NCI-H460 (cell line): ENCODE measurements at regions not wholly inside any gene's neighbourhood (a gene's known extent, or its start where the extent isn't known, plus 50 kb on each side); places are given as distances from the start of the nearest gene placed in this dataset.
"Not testable (repeated sequence)": the region's sequence is repeated elsewhere in the genome, so short reads cannot be mapped to it uniquely, and the experiment has no call there.

Experiments
- DNase-seq: peaks from one replicate; pipeline ENCODE4 v3.0.0-alpha.2; 2016; ENCODE audit warnings: low read depth; ENCODE audit errors: extremely low read depth

- DNase-seq, result no peak
These were observed 421.8 kb downstream of the ACTL7B start for GRCh38 chr9:108434036-108434435.

GRCh38 chr9:108430655-108431054 is 425.1 kb downstream of the ACTL7B start:
- DNase-seq, result no peak

DNA sequence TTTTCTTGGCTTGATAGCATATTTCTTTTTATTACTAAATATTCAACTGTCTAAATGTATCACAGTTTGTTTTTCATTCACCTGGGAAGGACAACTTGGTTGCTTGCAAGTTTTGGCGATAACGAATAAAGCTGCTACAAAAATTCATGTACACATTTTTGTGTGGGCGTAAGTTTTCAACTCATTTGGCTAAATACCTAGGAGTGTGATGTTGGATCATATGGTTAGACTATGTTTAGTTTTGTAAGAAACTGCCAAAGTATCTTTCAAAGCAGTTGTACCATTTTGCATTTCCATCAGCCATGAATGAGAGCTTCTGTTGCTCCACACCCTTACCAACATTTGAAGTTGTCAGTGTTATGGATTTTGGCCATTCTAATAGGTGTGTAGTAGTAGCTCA is 428.0 kb downstream of the ACTL7B start:
- no peak for DNase-seq

- not testable (repeated sequence) for DNase-seq
These were observed 429.3 kb downstream of the ACTL7B start for GRCh38 chr9:108426421-108426940.

DNA sequence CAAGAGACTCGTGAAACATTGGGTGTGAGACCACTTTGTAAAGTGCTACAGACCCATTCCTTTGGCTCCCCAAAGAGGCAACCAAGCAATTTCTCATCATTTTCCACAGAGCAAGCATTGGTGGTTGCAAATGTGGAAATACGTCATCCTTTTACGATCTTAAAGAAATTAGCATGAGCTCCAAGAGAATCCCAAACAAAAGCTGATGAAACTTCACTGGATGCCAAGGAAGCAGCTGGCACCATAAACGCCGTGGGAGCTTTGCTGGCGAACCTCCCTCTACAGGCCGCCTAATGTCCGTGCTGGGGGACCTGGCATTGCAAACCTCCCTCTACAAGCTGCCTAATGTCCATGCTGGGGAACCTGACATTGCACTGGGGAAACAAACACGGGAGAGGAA is 432.4 kb downstream of the ACTL7B start:
- no peak for DNase-seq

DNA sequence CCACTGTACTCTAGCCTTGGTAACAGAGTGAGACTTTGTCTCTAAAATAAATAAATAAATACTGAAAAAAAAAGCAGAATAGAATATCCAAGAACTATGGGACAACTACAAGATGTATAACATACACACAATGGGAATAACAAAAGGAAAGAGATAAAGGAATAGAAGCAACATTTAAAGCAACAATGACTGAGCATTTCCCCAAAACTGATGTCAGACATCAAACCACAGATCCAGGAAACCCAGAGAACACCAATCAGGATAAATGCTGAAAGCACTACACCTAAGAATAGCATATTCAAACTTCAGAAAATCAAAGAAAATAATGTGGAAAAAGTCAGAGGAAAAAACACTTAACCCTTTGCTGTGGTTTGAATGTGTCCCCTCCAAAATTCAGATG is 436.4 kb downstream of the ACTL7B start:
- no peak for DNase-seq

- DNase-seq, result no peak
These were observed 438.1 kb downstream of the ACTL7B start for GRCh38 chr9:108417726-108418125.

DNA sequence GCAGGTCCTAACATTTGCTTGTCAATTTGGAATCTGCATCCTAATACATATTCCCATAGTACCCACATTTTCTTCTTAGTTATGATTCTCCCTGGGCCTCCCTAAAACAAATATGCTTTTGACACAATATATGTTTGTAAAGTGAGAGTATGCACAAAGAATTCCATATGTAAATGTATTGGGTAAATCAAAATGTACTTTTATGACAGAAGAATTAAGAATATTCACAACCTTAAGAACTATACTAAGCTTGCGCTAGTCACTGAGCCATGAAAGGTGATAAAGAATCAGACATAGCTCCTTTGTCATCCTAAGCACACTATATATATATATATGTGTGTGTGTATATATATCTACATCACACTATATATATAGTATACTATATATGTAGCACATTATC is 438.5 kb downstream of the ACTL7B start:
- no peak for DNase-seq

DNA sequence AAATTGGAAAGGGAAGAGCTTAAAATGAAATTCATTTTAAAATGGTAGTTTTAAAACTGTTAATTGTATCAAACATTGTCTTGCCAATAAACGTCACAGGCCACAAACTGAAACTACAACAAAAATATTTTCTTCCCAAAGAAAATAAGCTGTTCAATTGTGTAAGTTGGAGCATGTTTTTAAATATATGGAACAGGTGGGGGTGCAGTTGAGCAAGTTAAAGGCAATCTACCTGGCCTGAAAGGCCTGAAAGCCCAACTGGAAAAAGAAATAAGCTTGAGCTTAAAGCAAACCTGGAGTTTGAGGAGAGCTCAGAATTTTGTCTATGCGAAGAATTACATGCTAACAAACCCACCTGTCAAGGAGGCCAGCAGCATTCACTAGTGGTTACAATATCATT is 439.5 kb downstream of the ACTL7B start:
- no peak for DNase-seq

- DNase-seq, result no peak
These were observed 442.0 kb downstream of the ACTL7B start for GRCh38 chr9:108413809-108414208.

GRCh38 chr9:108412755-108413154 is 443.0 kb downstream of the ACTL7B start:
- no peak for DNase-seq

- no peak for DNase-seq
These were observed 444.2 kb downstream of the ACTL7B start for GRCh38 chr9:108411632-108412031.

DNA sequence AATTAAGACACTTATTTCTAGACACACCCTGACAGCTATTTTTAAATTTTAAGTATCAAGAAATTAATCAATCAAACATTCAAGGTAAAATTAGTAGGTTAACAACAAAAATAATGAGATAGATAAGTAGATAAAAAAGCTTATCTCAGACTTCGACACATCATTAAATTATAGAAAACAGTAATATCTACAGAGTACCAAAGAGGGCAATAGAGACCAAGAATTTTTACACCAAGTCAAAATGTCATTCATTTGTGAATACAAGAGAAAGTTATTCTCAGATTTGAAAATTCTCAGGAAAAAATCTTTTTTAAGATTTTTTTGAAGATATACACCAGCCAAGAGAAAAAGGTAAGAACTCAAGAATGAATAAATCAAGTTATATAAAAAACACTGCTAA is 445.6 kb downstream of the ACTL7B start:
- no peak for DNase-seq

DNA sequence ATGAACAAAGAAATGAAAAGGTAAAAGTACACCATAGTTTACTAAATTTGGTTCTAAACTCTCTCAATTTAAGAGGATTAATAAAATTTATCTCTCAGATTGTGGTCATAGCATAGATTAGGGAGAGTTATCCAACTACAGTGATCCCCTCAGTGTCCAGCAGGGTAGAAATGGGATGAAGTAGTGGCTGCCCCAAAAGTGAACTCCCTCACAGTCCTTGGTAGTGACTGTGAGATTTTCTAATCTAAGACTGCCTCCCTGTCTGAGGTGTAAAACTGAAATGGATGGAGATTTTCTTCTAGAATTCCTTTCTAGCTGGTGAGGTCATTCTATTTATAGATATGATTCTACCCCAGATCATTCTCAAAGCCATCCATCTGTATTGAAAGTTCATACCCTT is 455.5 kb downstream of the ACTL7B start:
- no peak for DNase-seq

DNA sequence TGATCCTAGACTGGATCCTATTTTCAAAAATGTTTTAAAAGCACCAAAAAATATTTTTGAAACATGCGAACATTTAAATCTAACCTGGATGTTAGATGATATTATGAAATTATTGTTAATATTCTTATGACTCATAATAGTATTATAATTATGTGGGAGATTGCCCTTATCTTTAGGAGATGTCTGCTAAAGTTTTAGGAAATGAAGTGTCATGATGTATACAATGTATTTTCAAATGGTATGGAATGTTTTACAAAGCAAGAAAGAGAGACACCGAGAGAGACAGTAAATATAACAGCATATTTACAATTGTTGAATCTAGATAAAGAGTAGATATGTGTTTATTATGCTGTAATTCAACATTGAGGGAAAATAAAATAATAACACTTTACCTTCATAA is 455.9 kb downstream of the ACTL7B start:
- DNase-seq, result no peak

DNA sequence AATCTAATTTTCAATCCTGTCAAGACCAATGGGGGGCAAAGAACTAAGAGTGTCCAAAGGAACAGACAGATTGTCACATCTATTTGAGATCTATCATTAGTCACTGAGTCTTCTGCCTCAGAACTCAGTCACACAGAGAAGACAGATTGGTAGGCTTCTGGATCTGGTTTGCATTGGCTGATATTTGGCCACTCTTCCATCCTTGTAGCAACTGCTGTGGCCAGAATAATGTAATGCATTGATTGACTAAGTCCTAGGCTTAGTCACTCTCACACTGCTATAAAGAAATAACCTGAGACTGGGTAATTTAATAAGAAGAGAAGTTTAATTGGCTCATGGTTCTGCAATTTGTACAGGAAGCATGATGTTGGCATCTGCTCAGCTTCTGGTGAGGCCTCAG is 458.5 kb downstream of the ACTL7B start:
- DNase-seq, result no peak

GRCh38 chr9:108396611-108397010 is 459.2 kb downstream of the ACTL7B start:
- DNase-seq, result no peak

- DNase-seq, result no peak
These were observed 459.6 kb downstream of the ACTL7B start for GRCh38 chr9:108396193-108396592.

GRCh38 chr9:108395421-108395820 is 460.4 kb downstream of the ACTL7B start:
- no peak for DNase-seq

DNA sequence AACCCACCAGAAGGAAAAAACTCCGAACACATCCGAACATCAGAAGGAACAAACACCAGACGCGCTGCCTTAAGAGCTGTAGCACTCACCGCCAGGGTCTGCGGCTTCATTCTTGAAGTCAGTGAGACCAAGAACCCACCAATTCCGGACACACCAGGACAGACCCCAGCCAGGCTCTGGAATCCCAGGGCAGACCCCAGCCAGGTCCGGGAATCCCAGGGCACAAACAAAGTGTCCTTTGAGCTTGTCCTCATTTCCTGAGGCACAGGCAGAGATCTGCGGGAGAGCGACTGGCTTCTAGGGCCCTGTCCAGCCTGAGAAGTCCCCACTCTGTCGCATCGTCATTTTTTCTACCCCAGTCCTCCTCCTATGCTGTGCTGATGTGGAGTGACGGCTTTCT is 461.1 kb downstream of the ACTL7B start:
- DNase-seq, result no peak

DNA sequence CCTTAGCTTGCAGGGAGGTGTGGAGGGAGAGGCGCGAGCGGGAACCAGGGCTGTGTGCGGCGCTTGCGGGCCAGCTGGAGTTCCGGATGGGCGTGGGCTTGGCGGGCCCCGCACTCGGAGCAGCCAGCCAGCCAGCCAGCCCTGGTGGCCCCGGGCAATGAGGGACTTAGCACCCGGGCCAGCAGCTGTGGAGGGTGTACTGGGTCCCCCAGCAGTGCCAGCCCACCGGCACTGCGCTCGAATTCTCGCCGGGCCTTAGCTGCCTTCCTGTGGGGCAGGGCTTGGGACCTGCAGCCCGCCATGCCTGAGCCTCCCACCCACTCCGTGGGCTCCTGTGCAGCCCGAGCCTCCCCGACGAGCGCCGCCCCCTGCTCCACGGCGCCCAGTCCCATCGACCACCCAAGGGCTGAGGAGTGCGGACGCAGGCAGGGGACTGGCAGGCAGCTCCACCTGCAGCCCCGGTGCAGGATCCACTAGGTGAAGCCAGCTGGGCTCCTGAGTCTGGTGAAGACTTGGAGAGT is 462.2 kb downstream of the ACTL7B start:
- DNase-seq, result not testable (repeated sequence)

DNA sequence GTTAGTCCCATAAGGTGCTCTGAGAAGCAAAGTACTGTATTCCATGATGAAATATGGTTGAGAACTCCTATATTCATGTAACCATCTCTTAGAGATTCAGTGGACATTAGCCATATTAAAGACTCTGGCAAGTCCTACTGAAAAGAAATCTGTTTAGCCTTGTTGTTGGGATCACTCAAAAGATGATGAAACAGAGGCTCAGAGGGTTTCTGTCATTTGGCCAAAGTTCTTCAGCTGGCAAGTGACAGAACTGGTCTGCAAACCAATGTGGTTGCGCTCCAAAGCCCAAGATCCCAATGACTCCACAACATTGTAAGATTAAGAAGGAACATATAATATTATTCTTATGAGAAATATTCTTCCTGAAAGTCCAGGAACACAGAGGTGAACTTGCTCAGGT is 462.9 kb downstream of the ACTL7B start:
- no peak for DNase-seq

- DNase-seq, result no peak
These were observed 466.7 kb downstream of the ACTL7B start for GRCh38 chr9:108389056-108389455.
